PC-3 (cell line): ENCODE measurements at regions not wholly inside any gene's neighbourhood (a gene's known extent, or its start where the extent isn't known, plus 50 kb on each side); places are given as distances from the start of the nearest gene placed in this dataset.

Experiments used
- ATAC-seq: fragments of 200-7000 bp; cut with Tn5 transposase; 2 replicates; pipeline ENCODE4 v1.9.1; 2020; ENCODE audit warnings: mild to moderate bottlenecking, moderate library complexity
- BruUV-seq: library from RNA; stranded (reverse); fragments of 400-500 nt; replicated peaks from 2 replicates; lab custom pipeline; 2021; lab: Mats Ljungman, UMichigan
- CTCF ChIA-PET: fragments of 300-600 bp; sonication (Branson Sonifier 250); formaldehyde crosslinking; loops from one replicate; lab custom pipeline; 2022; ENCODE audit warnings: antibody characterized with exemption; lab: Charles Lee
- POLR2A ChIA-PET: fragments of 300-600 bp; sonication (Branson Sonifier 250); formaldehyde crosslinking; loops from one replicate; lab custom pipeline; 2022; ENCODE audit warnings: antibody characterized with exemption; ENCODE audit not compliant: unreplicated experiment; lab: Charles Lee
- DNase-seq: peaks from one replicate; pipeline ENCODE4 v3.0.0-alpha.2; 2015
- H2AFZ ChIP-seq: fragments of 300-600 bp; sonication (generic); 2 replicates; pipeline ENCODE4 v1.6.0; 2016; ENCODE audit warnings: antibody characterized with exemption, low read length
- H3F3A ChIP-seq: fragments of 300-600 bp; sonication (generic); one replicate; pipeline ENCODE4 v1.6.0; 2017; ENCODE audit warnings: antibody characterized with exemption, low read length, control low read depth, mild to moderate bottlenecking; ENCODE audit not compliant: unreplicated experiment
- H3K27ac ChIP-seq: fragments of 300-600 bp; sonication (generic); 2 replicates; pipeline ENCODE4 v1.5.1; 2016; ENCODE audit warnings: mild to moderate bottlenecking, low read length
- H3K27me3 ChIP-seq: fragments of 300-600 bp; sonication (generic); 2 replicates; pipeline ENCODE4 v1.6.1; 2016; ENCODE audit warnings: low read length, mixed read lengths
- H3K36me3 ChIP-seq: fragments of 300-600 bp; sonication (generic); 2 replicates; pipeline ENCODE4 v1.6.1; 2016; ENCODE audit warnings: low read depth, mixed run types, low read length, mixed read lengths
- H3K4me1 ChIP-seq: fragments of 300-600 bp; sonication (generic); 2 replicates; pipeline ENCODE4 v1.5.1; 2016; ENCODE audit warnings: low read length; ENCODE audit not compliant: insufficient read depth
- H3K4me2 ChIP-seq: fragments of 300-600 bp; sonication (generic); 2 replicates; pipeline ENCODE4 v1.6.0; 2016; ENCODE audit warnings: low read length
- H3K4me3 ChIP-seq: fragments of 300-600 bp; sonication (generic); 2 replicates; pipeline ENCODE4 v1.5.1; 2016; ENCODE audit warnings: mild to moderate bottlenecking, low read length, mixed read lengths
- H3K79me2 ChIP-seq: fragments of 300-600 bp; sonication (generic); 2 replicates; pipeline ENCODE4 v1.6.1; 2017; ENCODE audit warnings: low read length, mixed read lengths
- H3K9ac ChIP-seq: fragments of 300-600 bp; sonication (generic); 2 replicates; pipeline ENCODE4 v1.6.0; 2016; ENCODE audit warnings: mild to moderate bottlenecking, low read length
- H3K9me2 ChIP-seq: fragments of 300-600 bp; sonication (generic); replicated peaks from 2 replicates; pipeline ENCODE4 v1.6.1; 2016; ENCODE audit warnings: mixed run types, low read length, mixed read lengths
- H3K9me3 ChIP-seq: fragments of 300-600 bp; sonication (generic); 2 replicates; pipeline ENCODE4 v1.6.1; 2016; ENCODE audit warnings: low read length, mixed read lengths
- H4K20me1 ChIP-seq: fragments of 300-600 bp; sonication (generic); 2 replicates; pipeline ENCODE4 v1.6.1; 2016; ENCODE audit warnings: low read length, mixed read lengths
- CTCF ChIP-seq: fragments of 300-600 bp; sonication (generic); conservative IDR thresholded peaks from 2 replicates; pipeline ENCODE4 v1.5.1; 2017; ENCODE audit warnings: antibody characterized with exemption, low read depth, mild to moderate bottlenecking, low read length
- EZH2 ChIP-seq: fragments of 300-600 bp; sonication (generic); IDR thresholded peaks from one replicate; pipeline ENCODE4 v1.6.1; 2017; ENCODE audit warnings: antibody characterized with exemption, mild to moderate bottlenecking, low read length; ENCODE audit not compliant: unreplicated experiment
- EZH2phosphoT487 ChIP-seq: fragments of 300-600 bp; sonication (generic); IDR thresholded peaks from 2 replicates; pipeline ENCODE4 v1.6.1; 2018; ENCODE audit warnings: mild to moderate bottlenecking, antibody characterized with exemption, low read length, borderline replicate concordance
- intact Hi-C: fragments of 100-400 bp; cut with micrococcal nuclease; formaldehyde crosslinking; loops from 2 replicates; pipeline ENCODE4 v1.9.0; 2023

DNA sequence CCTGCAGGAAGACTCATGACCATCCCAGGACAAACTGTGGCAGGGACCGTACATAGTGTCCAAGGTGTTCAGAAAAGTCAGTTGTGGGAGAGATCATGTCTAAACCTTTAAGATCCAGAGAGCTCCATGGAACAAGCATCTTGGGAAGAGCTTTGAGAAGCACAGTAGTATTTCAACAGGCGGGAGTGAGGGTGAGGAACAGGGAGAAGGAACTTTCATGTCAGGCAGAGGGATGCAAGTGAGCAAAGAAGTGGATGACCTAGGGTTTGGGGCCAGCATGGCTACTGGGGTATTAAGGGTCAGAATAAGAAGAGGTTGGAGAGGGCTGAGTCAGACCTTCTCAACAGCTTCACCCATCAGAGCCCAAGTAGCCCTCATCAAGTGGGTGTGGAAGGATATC is 147.9 kb upstream of the ETV3 start:
- H3K4me3 ChIP-seq, result no peak overlapping the region
- no peak for ATAC-seq
- H3K36me3 ChIP-seq, result no peaks in the 10 kb centered on the region
- no peaks in the 10 kb centered on the region for H3K9me2 ChIP-seq
- H3K4me2 ChIP-seq, result no peak overlapping the region
- no peak overlapping the region for H2AFZ ChIP-seq
- H3K79me2 ChIP-seq, result no peaks in the 10 kb centered on the region
- intact Hi-C loops, result no loop called here
- POLR2A ChIA-PET, result no interaction called here
- no peaks in the 10 kb centered on the region for H4K20me1 ChIP-seq
- H3K9ac ChIP-seq, result no peak overlapping the region
- DNase-seq, result no peak
- no peak overlapping the region for H3K27ac ChIP-seq
- no peaks in the 10 kb centered on the region for H3K4me1 ChIP-seq
- no TSS peak for BruUV-seq
- no peaks in the 10 kb centered on the region for H3F3A ChIP-seq
- H3K27me3 ChIP-seq, result peaks cover 73% of the 10 kb centered on the region
- TF ChIP-seq EZH2 (no peak), EZH2phosphoT487 (no peak), CTCF (no peak)
- CTCF ChIA-PET, result no interaction called here
- no peaks in the 10 kb centered on the region for H3K9me3 ChIP-seq

DNA sequence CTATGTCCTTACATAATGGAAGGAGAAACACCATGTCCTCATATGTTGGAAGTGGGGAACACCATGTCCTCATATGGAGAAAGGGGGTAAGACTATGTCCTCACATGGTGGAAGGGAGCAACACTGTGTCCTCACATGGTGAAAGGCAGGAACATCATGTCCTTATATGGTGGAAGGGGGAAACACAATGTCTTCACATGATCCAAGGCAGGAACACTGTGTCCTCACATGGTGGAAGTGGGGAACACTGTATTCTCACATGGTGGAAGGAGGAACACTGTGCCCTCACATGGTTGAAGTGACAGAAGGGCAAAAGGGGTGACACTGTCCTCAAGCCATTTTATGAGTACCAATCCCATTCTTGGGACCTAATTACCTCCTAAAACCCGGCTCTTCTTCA is 146.3 kb upstream of the ETV3 start:
- TF ChIP-seq CTCF (no peak), EZH2 (no peak), EZH2phosphoT487 (no peak)
- Histone ChIP-seq H3K4me2 (no peak overlapping the region), H2AFZ (no peak overlapping the region), H3K9me2 (no peaks in the 10 kb centered on the region), H3K4me3 (no peak overlapping the region), H3K9ac (no peak overlapping the region), H3K36me3 (no peaks in the 10 kb centered on the region), H3F3A (no peaks in the 10 kb centered on the region), H3K4me1 (no peaks in the 10 kb centered on the region), H4K20me1 (no peaks in the 10 kb centered on the region), H3K79me2 (no peaks in the 10 kb centered on the region), H3K9me3 (no peaks in the 10 kb centered on the region), H3K27ac (no peak overlapping the region), H3K27me3 (peaks cover 73% of the 10 kb centered on the region)
- DNase-seq (no peak), ATAC-seq (no peak)
- no TSS peak for BruUV-seq
- CTCF ChIA-PET, result no interaction called here
- intact Hi-C loops, result no loop called here
- POLR2A ChIA-PET, result no interaction called here

- Histone ChIP-seq H3K4me2 (no peak overlapping the region), H3K9me2 (no peaks in the 10 kb centered on the region), H3K79me2 (no peaks in the 10 kb centered on the region), H2AFZ (no peak overlapping the region), H3K27ac (no peak overlapping the region), H4K20me1 (no peaks in the 10 kb centered on the region), H3K9ac (no peak overlapping the region), H3K9me3 (no peaks in the 10 kb centered on the region), H3K36me3 (no peaks in the 10 kb centered on the region), H3K4me1 (no peaks in the 10 kb centered on the region), H3K4me3 (no peak overlapping the region), H3F3A (no peaks in the 10 kb centered on the region), H3K27me3 (peaks cover 84% of the 10 kb centered on the region)
- CTCF ChIA-PET, result interaction anchor here (0.6 kb wide), 1 partner anchor 89 kb away, joined by 3 read pairs; no protein-coding TSS in a partner anchor
- no peak for TF ChIP-seq EZH2phosphoT487
- TF ChIP-seq CTCF, result no peak
- no peak for TF ChIP-seq EZH2
- DNase-seq, result no peak
- no TSS peak for BruUV-seq
- intact Hi-C loops, result no loop called here
- POLR2A ChIA-PET, result no interaction called here
- ATAC-seq, result no peak
Measured at GRCh38 chr1:157279802-157280140, 141.6 kb upstream of the ETV3 start.
